Body of pancreas (tissue), 4 donors: ENCODE measurements at regions not wholly inside any gene's neighbourhood (a gene's known extent, or its start where the extent isn't known, plus 50 kb on each side); places are given as distances from the start of the nearest gene placed in this dataset.

ENCODE experiments used
- ATAC-seq: fragments of 150-250 bp; one replicate; pipeline ENCODE4 v1.9.1; 2016
- DNase-seq, 4 donors: peaks; one replicate each; pipeline ENCODE4 v3.0.0-alpha.2; 2019
- H3K27ac ChIP-seq, 4 donors: fragments of 200-600 bp; sonication (generic); 1 replicate in 3 of 4; 2 replicates in 1 of 4; pipeline versions ENCODE4 v1.5.1 to v1.6.1; 2016 to 2019; ENCODE audit warnings: mild to moderate bottlenecking in 1 of 4, mixed read lengths in 1 of 4, moderate library complexity in 1 of 4
- H3K27me3 ChIP-seq, 2 donors: fragments of 200-600 bp; sonication (generic); one replicate each; pipeline ENCODE4 v1.6.0; 2016; ENCODE audit warnings: mild to moderate bottlenecking in 1 of 2
- H3K36me3 ChIP-seq, 2 donors: fragments of 200-600 bp; sonication (generic); replicated peaks in 1 of 2; 2 replicates each; pipeline ENCODE4 v1.5.1; 2016; ENCODE audit warnings: low read depth in 2 of 2; ENCODE audit not compliant: insufficient read depth in 1 of 2
- H3K4me1 ChIP-seq: fragments of 200-600 bp; sonication (generic); one replicate; pipeline ENCODE4 v1.6.0; 2016
- H3K4me3 ChIP-seq, 2 donors: fragments of 200-600 bp; sonication (generic); 1 replicate in 1 of 2; 2 replicates in 1 of 2; pipeline ENCODE4 v1.5.1; 2016 to 2019
- H3K9me3 ChIP-seq, 3 donors: fragments of 200-600 bp; sonication (generic); 1 replicate in 2 of 3; 2 replicates in 1 of 3; pipeline ENCODE4 v1.5.1; 2016
- POLR2A ChIP-seq, 3 donors: fragments of 450-650 bp; IDR thresholded peaks; one replicate each; pipeline ENCODE4 v1.6.1; 2016; ENCODE audit warnings: antibody characterized with exemption in 3 of 3, mild to moderate bottlenecking in 2 of 3
- WGBS, 2 donors: methylation state at CpG; one replicate each; pipeline ENCODE4 v1.1.5; 2017; 5-methylcytosine and 5-hydroxymethylcytosine counted together
- intact Hi-C: fragments of 100-400 bp; cut with DNase I; formaldehyde crosslinking; loops from one replicate; pipeline ENCODE4 v1.15.1; 2023
- TF ChIP-seq, protein P1 (sequence below), 7 experiments: fragments of 450-650 bp in 4 of 7; fragments of 200-600 bp in 3 of 7; sonication (generic) in 3 of 7; IDR thresholded peaks; one replicate each; pipeline ENCODE4 v1.5.1; 2016 to 2019; ENCODE audit warnings: antibody characterized with exemption in 7 of 7

GRCh38 chr9:88319936-88320747 is 68.1 kb upstream of the SPIN1 start:
- TF ChIP-seq POLR2A (IDR thresholded peaks at IDR 0.05) = no peak
- TF ChIP-seq, protein P1, sequence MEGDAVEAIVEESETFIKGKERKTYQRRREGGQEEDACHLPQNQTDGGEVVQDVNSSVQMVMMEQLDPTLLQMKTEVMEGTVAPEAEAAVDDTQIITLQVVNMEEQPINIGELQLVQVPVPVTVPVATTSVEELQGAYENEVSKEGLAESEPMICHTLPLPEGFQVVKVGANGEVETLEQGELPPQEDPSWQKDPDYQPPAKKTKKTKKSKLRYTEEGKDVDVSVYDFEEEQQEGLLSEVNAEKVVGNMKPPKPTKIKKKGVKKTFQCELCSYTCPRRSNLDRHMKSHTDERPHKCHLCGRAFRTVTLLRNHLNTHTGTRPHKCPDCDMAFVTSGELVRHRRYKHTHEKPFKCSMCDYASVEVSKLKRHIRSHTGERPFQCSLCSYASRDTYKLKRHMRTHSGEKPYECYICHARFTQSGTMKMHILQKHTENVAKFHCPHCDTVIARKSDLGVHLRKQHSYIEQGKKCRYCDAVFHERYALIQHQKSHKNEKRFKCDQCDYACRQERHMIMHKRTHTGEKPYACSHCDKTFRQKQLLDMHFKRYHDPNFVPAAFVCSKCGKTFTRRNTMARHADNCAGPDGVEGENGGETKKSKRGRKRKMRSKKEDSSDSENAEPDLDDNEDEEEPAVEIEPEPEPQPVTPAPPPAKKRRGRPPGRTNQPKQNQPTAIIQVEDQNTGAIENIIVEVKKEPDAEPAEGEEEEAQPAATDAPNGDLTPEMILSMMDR (IDR thresholded peaks at IDR 0.05) = no peak
- Histone ChIP-seq H3K4me1 (no peaks in the 10 kb centered on the region), H3K36me3 (no peaks in the 10 kb centered on the region), H3K27me3 (no peaks in the 10 kb centered on the region), H3K4me3 (no peak overlapping the region), H3K27ac (no peak overlapping the region), H3K9me3 (no peaks in the 10 kb centered on the region)
- intact Hi-C loops = no loop called here
- 68 to 70% methylated on average over 5 to 6 of the region's 6 CpGs for WGBS, 2 donors
- no peak for DNase-seq
- no peak for ATAC-seq

GRCh38 chr9:88313364-88314220 is 74.7 kb upstream of the SPIN1 start:
- TF ChIP-seq POLR2A (IDR thresholded peaks at IDR 0.05) = no peak
- TF ChIP-seq, protein P1 (IDR thresholded peaks at IDR 0.05) = no peak
- Histone ChIP-seq H3K4me3 (no peak overlapping the region), H3K36me3 (no peaks in the 10 kb centered on the region), H3K27ac (no peak overlapping the region), H3K4me1 (no peaks in the 10 kb centered on the region), H3K27me3 (no peaks in the 10 kb centered on the region), H3K9me3 (no peaks in the 10 kb centered on the region)
- WGBS, 2 donors = 58 to 73% methylated on average over 15 of the region's 15 CpGs
- no peak for DNase-seq
- intact Hi-C loops = no loop called here
- no peak for ATAC-seq

DNA sequence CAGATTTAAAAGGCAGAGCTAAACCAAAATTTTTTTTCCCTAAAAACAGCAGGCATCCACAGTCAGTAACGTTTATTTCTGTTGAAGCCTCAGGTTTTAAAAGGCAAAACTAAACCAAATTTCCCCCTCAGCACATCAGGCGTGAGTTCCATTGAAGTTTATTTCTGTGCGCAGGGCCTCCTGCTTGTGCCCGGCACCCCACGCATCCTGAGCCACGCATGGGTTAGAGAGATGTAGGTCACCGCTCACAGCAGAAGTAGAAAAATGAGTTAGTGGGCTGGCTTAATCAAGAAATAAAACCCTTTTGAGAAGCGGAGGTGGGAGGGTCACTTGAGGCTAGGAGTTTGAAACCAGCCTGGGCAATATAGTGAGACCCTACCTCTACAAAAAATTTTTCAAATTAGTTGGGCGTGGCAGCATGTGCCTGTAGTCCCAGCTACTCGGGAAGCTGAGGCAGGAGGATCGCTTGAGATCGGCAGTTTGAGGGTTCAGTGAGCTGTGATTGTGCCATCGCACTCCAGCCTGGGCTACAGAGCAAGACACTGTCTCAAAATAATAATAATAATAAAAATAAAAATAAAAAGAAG is 75.6 kb upstream of the SPIN1 start:
- Histone ChIP-seq H3K9me3 (no peaks in the 10 kb centered on the region), H3K27ac (no peak overlapping the region), H3K27me3 (no peaks in the 10 kb centered on the region), H3K4me1 (no peaks in the 10 kb centered on the region), H3K36me3 (no peaks in the 10 kb centered on the region), H3K4me3 (no peak overlapping the region)
- 81 to 85% methylated on average over 13 of the region's 13 CpGs for WGBS, 2 donors
- intact Hi-C loops = no loop called here
- TF ChIP-seq POLR2A (IDR thresholded peaks at IDR 0.05) = no peak
- TF ChIP-seq, protein P1 (IDR thresholded peaks at IDR 0.05) = no peak
- no peak for ATAC-seq
- DNase-seq = no peak

DNA sequence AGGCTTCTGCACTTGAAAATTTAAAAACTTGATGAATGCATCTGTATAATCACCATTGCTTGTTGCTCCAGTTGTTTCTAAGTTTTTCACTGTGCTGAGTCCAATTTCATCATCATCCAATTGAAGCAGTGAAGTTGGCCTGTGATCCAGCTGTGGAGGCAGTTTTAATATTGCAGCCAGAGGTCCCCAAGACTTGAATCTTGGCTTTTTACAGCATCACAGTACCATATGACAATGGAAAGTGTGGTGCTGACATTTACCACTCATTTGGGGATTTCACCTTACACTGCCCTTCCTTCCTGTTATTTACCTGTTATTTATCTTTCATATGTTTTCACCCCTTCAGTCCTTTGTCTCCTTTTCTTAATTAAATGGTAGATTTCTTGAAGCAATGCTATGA is 76.2 kb upstream of the SPIN1 start:
- ATAC-seq = no peak
- no peaks in the 10 kb centered on the region for H3K27me3 ChIP-seq
- intact Hi-C loops = no loop called here
- DNase-seq = no peak
- no peaks in the 10 kb centered on the region for H3K36me3 ChIP-seq
- no peaks in the 10 kb centered on the region for H3K9me3 ChIP-seq
- no peak overlapping the region for H3K4me3 ChIP-seq
- TF ChIP-seq, protein P1 (IDR thresholded peaks at IDR 0.05) = no peak
- no peak for TF ChIP-seq POLR2A (IDR thresholded peaks at IDR 0.05)
- no peaks in the 10 kb centered on the region for H3K4me1 ChIP-seq
- no peak overlapping the region for H3K27ac ChIP-seq
